Skeletal muscle cell (primary cell): ENCODE measurements at regions not wholly inside any gene's neighbourhood (a gene's known extent, or its start where the extent isn't known, plus 50 kb on each side); places are given as distances from the start of the nearest gene placed in this dataset.

Experiments used
- DNase-seq: peaks from one replicate; pipeline ENCODE4 v3.0.0-alpha.2; 2010; ENCODE audit warnings: low read depth
- H3K4me3 ChIP-seq: 2 replicates; pipeline ENCODE4 v1.5.1; 2011; ENCODE audit warnings: low read depth, mild to moderate bottlenecking, control low read depth, low read length, moderate library complexity

DNA sequence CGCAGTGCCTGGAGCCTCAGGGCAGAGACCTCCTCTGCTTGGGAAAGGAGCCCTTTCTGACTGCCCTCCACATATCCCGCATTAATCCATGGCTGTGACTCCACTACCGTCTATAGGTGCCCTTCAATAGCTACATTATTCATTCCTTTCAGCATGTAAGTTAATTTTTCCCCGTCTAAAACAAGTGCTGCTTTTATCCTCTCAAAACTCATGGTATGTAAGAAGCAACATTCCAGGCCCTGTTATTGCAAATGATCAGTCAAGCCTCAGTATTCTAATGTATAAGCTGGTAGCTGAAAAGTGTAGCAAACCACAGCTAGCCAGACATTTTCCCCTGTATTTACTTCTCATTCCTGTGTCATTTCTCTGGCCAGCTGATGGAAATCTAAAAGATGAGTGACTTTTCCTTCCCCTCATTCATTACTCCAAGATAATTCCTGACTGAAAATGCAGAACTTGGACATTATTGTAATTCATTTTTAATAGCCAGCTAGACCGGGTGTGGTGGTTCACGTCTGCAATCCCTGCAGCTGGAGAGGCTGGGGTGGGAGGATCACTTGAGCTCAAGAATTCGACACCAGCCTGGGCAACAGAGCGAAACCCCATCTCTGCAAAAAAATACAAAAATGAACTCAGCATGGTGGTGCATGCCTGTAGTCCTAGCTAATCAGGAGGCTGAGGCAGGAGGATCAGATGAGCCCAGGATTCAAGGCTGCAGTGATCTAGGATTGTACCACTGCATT is 88.5 kb upstream of the SOD1 start:
- no peak for DNase-seq

DNA sequence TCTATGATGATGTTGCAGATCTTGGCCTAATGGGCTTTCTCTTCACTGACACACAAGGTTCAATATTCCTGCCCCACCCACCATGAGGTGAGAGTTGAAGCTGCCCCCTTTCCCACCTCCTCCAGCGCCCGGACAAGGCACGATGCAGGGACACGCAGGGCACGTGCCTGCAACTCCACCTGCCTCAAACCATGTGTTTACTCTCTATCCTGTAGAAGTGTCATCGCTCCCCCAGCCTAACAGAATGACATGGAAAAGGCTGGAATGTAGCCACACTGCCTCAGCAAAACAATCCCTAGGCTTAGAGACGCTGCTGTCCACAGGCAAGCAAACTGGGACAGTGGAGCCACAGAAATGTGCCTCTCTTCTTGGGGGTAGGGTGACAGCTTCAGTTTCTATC is 92.9 kb upstream of the SOD1 start:
- DNase-seq, result no peak
- H3K4me3 ChIP-seq, result no peak overlapping the region

More for the DNA sequence above, 88.5 kb upstream of the SOD1 start:
- no peak overlapping the region for H3K4me3 ChIP-seq

DNA sequence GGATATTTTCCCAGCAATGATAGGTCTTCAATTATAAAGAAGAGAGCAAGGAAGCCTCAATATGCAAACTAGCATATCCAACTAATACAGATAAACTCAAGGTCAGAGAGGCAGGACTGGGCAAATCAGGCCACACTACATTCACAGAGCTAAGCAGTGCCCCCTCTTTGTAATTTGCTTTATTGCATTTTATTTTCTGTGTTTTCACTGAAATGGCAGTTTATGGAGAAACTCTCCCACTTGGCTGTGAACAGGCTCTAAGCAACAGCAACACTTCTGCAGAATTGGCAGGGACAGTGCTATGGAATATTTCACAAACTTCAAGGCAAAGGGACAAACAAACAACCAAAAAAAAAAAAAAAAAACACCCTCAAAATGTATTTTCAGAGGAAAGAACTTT is 93.4 kb upstream of the SOD1 start:
- no peak for DNase-seq
- H3K4me3 ChIP-seq, result no peak overlapping the region

DNA sequence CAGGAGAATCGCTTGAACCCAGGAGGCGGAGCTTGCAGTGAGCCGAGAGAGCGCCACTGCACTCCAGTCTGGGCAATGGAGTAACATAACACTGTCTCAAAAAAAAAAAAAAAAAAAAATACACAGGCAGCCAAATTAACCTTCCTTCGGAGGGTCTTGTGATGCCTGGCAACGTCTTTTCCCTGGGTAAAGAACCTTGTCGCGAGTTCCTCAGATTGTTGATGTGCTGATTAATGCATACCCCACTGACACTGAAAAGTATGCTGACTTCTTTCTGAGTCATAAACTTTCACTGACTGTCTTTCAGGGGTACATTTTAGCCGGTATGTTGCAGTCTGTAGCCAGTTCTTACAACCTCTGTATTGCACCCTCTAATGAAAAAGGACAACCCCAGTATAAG is 95.1 kb upstream of the SOD1 start:
- DNase-seq, result peak; percentile 9
- H3K4me3 ChIP-seq, result no peak overlapping the region

DNA sequence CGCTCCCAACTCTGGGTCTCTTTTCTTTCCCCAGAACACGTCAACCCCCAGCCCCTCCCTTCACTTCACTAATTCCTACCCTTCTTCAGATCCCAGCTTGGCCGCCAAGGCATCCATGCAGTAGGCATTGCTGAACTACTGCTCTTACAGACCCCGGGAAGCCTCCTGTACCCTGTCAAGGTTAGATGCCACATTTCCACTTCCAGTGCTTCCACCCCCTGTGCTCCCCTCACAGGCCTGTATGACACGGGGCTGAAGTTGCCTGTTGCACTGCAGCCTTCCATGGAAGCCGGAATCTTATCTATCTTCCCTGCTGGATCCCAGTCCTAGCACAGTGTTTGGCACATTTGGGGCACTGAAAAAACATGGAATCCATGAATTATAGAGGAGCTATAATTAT is 99.0 kb upstream of the SOD1 start:
- no peak overlapping the region for H3K4me3 ChIP-seq
- no peak for DNase-seq

DNA sequence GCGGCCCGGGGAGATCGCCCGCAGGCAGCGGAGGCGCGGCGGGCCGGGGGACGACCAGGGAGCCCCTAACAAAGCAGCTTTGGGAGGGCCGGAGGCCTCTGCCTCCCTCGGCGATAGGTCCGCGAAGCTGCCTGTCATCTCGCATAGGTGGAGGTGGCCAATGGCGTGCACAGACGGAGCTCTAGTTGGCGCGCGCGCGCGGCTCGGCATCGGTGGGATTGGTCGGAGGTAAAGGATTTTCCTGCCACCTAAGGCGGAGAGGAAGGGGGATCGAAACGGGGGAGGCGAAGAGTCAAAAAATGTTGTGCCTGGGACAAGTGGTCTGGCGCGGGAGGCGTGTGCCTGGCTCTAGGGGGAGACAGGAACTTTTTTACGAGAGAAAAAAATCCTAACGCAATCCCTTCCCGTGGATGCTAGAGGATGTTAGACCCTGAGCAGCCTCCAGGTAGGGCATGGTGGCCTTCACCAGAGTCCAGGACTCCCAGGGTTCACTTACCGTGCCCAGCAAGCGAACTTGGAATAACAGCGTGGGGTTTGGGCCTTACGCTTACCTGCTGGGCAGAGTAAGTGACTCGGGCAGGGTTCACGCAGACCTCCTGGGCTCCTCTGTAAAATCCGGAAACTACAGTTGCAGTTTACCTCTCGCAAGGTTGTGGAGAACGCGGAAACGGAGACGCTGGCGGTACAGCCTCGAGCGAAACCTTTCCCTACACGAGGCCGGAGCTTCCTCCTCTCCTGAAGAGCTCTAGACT is 99.9 kb upstream of the SOD1 start:
- DNase-seq, result peak; percentile 91
- H3K4me3 ChIP-seq, result peak overlapping the region; percentile 59

DNA sequence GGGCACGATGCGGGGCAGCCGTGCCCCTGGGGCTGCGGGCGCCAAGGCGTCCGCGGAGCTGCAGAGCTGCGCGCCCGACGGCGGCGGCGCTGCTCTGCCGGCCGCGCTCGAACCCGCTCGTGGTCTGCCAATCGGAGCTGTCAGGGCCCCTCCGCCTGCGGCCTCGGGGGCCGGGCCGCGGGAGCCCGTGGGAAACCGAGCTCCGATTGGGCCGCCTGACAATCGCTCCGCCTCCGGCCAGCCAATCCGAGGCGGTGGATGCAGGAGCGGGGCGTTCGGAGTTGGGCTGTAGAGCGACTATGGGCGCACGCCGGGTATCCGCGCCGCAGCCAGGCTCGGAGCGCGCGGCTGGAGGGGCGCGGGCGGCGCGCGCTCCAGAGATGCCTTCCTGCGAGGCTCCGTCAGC is 100.5 kb upstream of the SOD1 start:
- H3K4me3 ChIP-seq, result peak overlapping the region; percentile 59
- DNase-seq, result peak; percentile 87

DNA sequence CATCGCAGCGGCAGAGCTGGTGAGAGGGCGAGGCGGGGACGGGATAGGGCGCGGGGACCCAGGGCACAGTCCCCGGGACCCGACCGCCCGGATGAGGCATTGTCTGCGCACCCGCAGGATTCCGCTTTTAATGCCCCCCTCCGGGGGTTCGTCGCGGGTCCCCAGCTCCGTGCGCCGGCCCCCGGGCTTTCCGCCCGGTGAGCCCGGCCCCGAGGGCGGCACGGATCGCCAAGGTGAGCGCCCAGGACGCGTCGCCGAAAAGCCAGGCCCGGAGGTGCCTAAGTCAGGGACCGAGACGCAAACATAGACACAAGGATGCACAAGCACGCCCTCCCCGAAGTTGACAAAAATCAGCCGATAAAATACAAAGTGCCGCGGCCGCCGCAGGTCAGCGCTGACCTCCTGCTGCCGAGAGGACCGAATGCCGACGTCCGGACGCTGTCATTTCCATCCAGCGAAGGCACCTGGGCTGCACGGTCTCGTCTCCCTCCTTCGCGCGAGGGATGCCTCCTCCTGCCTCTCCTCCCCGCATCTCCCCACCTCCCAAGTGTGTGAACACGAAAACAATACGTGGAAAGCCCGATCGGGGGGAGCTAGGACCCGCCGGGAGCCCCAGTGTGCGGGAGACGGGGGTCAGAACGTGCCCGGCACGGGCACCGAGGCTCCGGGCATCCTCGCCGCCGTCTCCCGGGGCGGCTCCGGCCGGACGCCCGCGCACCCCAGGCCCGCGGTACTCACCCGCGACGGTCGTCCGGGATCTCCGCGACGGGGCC is 101.1 kb upstream of the SOD1 start:
- no peak for DNase-seq

DNA sequence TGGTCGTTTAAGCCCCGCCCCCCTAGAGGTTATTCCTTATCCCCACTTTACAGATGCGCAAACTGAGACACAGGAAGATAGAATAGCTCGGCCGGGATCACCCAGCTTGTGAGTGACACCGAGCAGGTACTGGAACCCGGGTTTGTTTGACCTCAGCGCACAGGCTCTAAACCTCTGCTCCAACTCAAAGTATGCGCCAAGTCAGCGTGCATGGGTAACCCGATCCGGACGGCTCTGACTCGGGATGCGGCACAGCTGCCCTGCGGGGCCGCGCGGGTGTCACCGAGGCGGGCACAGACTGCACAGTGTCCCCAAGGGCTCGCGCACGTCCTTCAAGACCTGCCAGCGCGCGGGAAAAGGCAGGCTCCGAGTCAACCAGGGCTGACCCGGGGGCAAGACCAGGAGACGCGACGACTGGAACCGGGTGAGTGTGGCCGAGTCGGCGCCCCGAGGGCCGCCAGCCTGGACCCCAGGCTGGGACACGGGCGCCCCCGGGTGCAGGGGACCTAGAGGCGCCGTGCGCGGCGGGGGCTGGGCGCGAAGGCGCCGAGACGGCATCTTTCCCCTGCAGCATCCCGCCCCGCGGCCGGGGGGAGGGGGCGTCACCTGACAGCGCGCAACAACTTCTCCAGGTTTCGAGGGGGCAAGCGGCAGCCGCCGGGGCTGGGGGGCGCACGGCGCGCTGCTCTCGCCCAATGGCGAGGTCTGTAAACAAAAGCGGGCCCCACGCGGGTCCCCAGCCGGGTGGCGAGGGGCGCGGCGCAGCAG is 101.9 kb upstream of the SOD1 start:
- DNase-seq, result no peak

More for the DNA sequence above, 101.1 kb upstream of the SOD1 start:
- H3K4me3 ChIP-seq, result peak overlapping the region; percentile 59

DNA sequence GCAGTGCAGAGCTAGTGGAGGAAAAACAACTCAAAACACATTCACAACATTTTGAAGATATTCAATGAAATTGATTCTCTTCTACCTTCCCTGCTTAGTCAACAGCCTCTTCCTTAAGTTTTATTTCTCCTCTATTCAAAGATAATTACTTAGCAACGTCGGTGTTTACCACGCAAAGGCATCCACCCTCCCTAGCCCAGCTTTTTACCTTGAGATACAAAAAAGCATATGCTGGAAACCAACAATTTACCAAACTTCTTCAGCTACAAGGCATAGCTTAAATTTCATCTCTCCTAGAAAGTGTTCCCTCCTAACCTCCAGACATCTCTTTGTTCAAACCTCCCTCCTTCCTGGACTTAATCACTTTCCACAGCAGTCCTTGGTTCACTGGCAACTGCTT is 102.8 kb upstream of the SOD1 start:
- no peak for DNase-seq
- H3K4me3 ChIP-seq, result no peak overlapping the region

More for the DNA sequence above, 101.9 kb upstream of the SOD1 start:
- H3K4me3 ChIP-seq, result peak overlapping the region; percentile 59

DNA sequence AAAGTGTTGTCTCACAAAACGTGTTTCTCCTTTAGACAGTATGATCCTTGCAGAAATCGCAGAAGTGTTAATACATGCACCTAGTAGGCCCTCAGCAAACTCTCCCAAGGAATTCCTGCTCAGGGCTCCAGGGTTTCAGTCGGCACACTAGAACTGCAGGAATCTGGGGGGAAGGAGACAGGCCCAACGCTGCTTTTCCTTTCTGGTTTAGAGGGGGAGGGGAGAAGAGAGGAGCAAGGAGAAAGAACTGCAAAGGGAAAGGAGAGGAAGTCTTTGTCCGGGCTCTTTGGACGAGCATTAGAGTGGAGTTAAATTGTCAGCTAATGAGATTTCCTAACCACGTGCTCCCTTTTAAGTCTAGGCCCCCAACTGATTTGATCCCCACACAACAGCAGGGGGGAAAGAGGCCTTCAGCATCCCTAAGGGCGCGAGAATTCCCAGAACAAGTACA is 103.7 kb upstream of the SOD1 start:
- no peak for DNase-seq
- H3K4me3 ChIP-seq, result no peak overlapping the region

DNA sequence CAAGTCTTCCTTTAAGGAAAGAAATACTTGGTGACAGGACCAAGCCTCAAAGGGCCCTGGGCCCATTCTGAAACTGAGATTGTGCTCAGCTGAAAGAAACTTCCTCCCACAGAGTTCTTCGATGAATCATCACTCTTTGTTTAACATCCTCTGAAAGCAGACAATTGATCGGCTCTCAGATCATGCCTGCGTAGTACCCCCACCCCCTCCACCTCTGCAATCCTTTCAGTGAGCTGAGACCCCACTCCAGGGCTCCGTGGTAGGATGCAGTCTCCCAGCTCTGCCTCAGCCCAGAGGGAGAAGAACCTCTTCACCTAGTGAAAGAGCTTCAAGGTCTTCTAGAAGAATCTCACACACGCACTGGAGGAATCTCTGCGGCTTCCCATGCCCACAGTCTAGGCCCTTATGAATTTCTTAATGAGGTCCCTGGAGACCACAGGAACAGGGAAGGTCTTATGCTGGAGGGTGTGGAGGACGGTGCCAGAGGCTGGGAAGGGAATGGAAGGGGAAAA is 104.9 kb upstream of the SOD1 start:
- no peak for DNase-seq

DNA sequence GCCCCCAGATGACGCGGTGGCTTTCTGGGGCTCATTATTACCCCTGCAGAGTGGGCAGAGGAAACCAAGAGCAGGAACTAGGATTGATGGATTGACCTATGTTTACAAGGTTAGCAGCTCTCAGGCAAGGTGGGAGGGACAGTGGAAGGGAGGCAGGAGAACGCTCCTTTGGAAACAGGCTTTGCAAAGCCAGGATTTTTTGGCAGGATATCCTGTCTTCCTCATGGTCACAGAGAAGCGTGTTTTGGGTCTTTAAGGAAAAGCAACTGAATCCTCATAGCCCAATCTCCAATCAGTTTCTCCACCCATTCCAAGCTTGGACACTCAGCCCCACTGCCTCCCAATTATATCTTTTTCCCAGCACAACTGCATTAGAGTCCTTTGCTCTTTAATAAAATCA is 105.6 kb upstream of the SOD1 start:
- no peak overlapping the region for H3K4me3 ChIP-seq
- no peak for DNase-seq

More for the DNA sequence above, 104.9 kb upstream of the SOD1 start:
- H3K4me3 ChIP-seq, result no peak overlapping the region

DNA sequence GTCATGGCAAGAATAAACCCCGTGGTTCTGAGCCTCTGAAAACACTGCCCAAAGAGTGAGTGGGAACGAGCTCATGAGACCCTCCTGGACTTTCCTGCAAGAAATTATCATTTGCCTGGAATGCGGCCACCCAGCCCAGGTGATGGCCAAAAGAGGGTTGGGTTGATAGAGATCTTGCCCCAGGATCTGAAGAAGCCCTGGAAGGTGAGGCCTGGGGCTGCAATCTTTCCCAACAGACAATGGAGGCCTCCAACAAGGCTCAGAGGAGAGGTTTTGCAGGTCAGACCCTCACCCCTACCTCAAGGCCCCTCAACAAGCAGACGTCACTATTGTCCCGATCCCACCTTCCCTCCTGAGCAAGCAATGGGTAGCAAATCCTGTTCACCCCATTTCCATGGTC is 106.0 kb upstream of the SOD1 start:
- no peak for DNase-seq
- no peak overlapping the region for H3K4me3 ChIP-seq

DNA sequence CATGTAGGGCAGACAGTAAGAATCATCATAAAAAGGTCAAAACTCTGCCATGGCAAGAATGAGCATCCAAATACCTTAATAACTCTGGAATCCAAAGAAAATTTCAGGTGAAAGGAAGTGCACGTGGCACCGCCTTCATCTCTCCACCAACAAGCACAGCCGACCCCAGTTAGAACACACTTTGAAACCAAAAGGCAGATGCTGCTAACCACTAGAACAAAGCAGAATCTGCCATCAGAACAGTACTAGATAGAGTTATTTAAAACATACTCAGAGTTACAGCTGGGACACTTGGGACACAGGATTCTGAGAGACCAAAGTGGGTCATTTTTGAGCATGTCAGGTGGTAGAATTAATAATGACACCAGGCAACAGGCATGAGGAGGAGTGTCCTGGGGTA is 106.7 kb upstream of the SOD1 start:
- H3K4me3 ChIP-seq, result no peak overlapping the region
- DNase-seq, result no peak

DNA sequence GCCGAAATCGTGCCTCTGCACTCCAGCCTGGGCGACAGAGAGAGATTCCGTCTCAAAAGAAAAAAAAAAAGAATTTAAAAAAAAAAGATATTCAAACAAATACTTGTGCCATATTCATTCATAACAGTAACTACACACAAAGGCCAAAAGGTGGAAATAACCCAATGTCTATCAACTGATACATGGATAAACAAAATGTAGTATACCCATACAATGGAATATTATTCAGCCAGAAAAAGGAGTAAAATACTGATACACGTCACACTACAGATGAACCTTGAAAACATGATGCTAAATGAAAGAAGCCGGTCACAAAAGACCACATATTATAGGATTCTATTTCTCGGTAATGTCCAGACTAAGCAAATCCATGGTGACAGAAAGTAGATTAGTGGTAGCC is 109.4 kb upstream of the SOD1 start:
- no peak for DNase-seq
- H3K4me3 ChIP-seq, result no peak overlapping the region

DNA sequence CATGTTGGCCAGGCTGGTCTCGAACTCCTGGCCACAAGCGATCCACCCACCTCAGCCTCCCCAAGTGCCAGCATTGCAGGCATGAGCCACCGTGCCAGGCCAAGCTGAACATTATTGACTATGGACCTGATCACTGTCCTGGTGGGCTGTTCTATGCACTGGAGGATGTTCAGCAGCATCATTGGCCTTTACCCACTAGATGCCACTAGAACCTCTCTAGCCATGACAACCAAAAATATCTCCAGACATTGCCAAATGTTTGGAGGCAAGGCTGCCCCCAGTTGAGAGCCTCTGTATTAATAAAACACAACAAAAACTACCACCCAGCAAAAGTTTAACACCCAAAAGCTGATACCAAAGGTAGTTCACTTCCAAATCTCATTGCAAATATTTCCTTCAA is 110.8 kb upstream of the SOD1 start:
- no peak for DNase-seq
- no peak overlapping the region for H3K4me3 ChIP-seq

DNA sequence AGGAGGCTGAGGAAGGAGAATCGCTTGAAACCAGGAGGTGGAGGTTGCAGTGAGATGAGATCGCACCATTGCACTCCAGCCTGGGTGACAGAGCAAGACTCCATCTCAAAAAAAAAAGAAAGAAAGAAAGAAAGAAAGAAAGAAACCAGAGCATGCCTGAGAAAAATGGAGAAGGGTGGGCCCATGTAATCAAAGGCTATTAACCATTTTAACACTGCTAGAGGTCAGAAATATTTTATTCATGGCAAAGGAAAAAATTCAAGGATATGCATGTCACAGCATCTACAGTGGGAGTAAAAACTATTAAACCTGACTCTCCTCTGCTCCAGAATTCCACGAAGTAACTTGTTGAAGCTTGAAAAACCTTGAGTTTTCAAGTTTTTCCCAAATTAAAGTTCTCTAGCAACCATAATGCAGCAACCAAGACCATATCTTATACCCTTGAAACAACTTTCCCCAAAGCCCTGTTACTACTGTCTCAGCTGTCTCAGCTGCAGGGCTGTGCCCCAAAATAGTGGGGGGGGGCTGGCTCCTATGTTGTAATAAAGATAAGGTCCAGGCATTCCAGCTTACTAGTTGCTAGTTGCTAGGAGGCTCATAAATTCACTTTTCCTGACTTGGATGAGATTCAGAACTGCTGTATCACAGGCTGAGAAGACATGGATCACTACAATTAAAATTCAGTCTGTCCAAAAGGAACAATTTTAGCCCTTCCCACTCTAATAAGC is 112.9 kb upstream of the SOD1 start:
- DNase-seq, result no peak
- H3K4me3 ChIP-seq, result no peak overlapping the region

DNA sequence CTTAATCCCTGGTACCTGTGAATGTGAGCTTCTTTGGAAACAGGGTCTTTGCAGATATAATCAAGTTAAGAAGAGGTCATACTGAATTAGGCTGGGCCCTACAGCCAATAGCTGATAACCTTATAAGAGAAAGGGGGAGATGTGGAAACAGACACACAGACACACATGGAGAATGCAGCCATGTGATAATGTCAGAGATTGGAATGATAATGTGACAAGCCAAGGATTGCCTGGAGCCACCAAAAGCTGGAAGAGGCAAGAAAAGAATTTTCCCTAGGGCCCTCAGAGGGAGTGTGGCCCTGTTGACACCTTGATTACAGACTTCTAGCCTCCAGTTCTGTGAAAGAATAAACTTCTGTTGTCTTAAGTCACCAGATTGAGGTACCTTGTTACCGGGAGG is 114.5 kb upstream of the SOD1 start:
- no peak overlapping the region for H3K4me3 ChIP-seq
- DNase-seq, result no peak
